Mammary epithelial cell (primary cell): ENCODE measurements at regions not wholly inside any gene's neighbourhood (a gene's known extent, or its start where the extent isn't known, plus 50 kb on each side); places are given as distances from the start of the nearest gene placed in this dataset.

Experiments used
- CTCF ChIP-seq, 2 donors: IDR thresholded peaks in 1 of 2; conservative IDR thresholded peaks in 1 of 2; 2 replicates each; pipeline ENCODE4 v1.5.1; 2011 to 2012; ENCODE audit warnings: inconsistent platforms in 2 of 2, low read length in 2 of 2, mild to moderate bottlenecking in 2 of 2, control low read depth in 1 of 2, low read depth in 1 of 2; ENCODE audit not compliant: insufficient read depth in 1 of 2; ENCODE audit errors: extremely low read depth in 1 of 2
- EZH2 ChIP-seq: IDR thresholded peaks from 2 replicates; pipeline ENCODE4 v1.6.1; 2012; ENCODE audit warnings: low read length, inconsistent platforms, borderline replicate concordance

GRCh38 chr4:81963015-81963762, 410.6 kb downstream of the HNRNPD start:
- TF ChIP-seq EZH2 (no peak), CTCF (conservative IDR thresholded peaks at IDR 0.05 in 1 of 2, IDR thresholded peaks at IDR 0.05 in 1 of 2; ENCODE audit: extremely low read depth in 1 of 2, insufficient read depth in 1 of 2, low read depth in 1 of 2, low read length in 2 of 2) (no peak)
